GM12801 (cell line): ENCODE measurements at regions not wholly inside any gene's neighbourhood (a gene's known extent, or its start where the extent isn't known, plus 50 kb on each side); places are given as distances from the start of the nearest gene placed in this dataset.

ENCODE experiments used
- CTCF ChIP-seq: IDR thresholded peaks from one replicate; pipeline ENCODE4 v1.5.1; 2011; ENCODE audit warnings: control low read depth; ENCODE audit not compliant: insufficient read length; ENCODE audit errors: extremely low read depth

DNA sequence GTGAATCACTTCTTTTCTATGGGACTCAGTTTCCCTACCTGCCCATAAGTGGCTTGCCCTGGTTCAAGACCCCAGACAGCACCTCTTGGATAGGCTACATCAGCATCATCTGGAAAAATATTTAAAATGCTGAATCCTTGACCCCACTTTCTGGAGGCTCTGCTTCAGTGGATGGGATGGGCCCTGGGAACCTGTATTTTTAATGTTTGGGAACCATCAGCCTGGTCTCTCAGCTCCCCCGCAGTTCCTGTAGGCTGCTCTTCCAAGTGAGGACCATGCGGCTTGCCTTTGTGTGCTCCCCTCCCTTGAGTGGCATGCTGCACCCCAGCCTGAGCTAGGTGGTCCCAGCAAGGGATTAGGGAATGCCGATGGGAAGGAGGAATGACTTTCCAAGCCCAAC is 68.3 kb upstream of the CRHR1 start:
- no peak for TF ChIP-seq CTCF

- no peak for TF ChIP-seq CTCF
Measured at GRCh38 chr17:45718791-45719190, 65.3 kb upstream of the CRHR1 start.

DNA sequence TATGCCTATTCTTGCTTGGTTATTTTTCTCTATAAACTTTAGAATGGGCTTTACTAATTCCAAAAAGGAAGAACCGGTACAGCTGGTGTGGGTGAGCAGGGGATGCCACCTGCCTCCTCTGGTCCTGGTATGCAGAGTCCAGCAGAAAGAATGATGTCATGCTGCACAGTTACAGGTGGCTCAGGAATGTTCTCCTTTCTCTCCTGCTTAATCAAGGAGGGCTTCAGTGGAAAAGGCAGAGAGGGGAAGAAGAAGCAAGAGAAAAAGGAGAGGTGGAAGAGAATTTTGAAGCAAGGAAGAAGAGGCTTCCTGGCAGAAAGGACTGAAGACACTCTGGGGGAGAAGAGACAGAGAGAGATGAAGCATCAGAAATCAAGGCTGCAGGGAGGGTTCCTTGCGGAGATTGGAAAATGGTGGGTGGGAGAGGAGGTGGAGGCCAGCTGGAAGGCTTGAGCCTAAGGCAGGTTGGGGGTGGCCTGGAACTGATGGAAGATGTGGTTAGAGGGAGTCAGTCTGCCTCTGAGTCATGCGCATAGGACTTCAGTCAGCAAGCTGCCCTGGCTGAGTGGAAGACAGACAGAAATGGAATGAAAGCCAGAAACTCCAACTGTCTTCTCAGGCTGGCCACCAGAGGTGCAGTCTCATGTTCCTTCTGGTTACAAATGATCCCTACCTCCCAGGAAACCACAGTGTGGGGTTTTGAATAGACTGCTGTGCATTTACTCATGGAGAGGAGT is 64.6 kb upstream of the CRHR1 start:
- no peak for TF ChIP-seq CTCF

- no peak for TF ChIP-seq CTCF
Measured at GRCh38 chr17:45720386-45720785, 63.7 kb upstream of the CRHR1 start.

- no peak for TF ChIP-seq CTCF
Measured at GRCh38 chr17:45722161-45722560, 62.0 kb upstream of the CRHR1 start.

DNA sequence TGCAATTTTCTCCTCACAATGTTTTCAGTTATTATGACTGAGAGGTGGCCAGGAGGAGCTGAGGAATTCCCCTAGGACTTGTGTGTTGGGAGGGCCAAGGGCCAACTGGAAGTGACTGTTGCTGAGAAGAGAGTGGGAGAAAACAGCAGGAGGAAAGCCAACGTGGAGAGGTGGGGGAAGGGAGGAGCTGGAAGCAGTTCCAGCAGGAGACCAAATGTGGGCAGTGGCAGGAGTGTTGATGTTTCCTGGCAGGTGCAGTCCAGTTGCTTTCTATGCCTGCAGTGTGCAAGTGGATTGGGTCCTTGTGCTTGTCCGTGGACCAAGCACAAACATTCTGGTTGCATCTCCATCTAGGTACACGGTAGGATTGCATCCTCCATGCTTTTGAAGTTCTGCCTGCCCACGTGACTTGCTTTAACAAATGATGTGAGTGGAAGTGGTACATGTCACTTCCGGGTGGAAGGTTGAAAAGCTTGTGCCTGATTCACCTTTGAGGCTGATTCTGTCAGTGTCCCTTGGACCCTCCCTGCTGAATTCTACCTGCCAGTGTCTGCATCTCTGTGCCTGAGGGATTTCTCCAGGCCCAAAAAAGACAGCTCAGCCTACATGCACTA is 54.7 kb upstream of the CRHR1 start:
- TF ChIP-seq CTCF: no peak

- no peak for TF ChIP-seq CTCF
Measured at GRCh38 chr17:45730192-45730591, 53.9 kb upstream of the CRHR1 start.
